MM.1S (cell line): ENCODE measurements at regions not wholly inside any gene's neighbourhood (a gene's known extent, or its start where the extent isn't known, plus 50 kb on each side); places are given as distances from the start of the nearest gene placed in this dataset.

Source experiments
- DNase-seq: peaks from one replicate; pipeline ENCODE4 v3.0.0-alpha.2; 2015
- H2AFZ ChIP-seq: fragments of 300-600 bp; sonication (generic); 2 replicates; pipeline ENCODE4 v1.6.0; 2016; ENCODE audit warnings: antibody characterized with exemption, low read length
- H3F3A ChIP-seq: fragments of 300-600 bp; sonication (generic); 2 replicates; pipeline ENCODE4 v1.6.1; 2016; ENCODE audit warnings: mild to moderate bottlenecking, antibody characterized with exemption, low read length, moderate library complexity, mixed read lengths; ENCODE audit not compliant: insufficient read depth
- H3K27ac ChIP-seq: fragments of 300-600 bp; sonication (generic); 2 replicates; pipeline ENCODE4 v1.5.1; 2016; ENCODE audit warnings: mild to moderate bottlenecking, low read length
- H3K27me3 ChIP-seq: fragments of 300-600 bp; sonication (generic); replicated peaks from 2 replicates; pipeline ENCODE4 v1.6.0; 2016; ENCODE audit warnings: low read length; ENCODE audit not compliant: insufficient read depth
- H3K36me3 ChIP-seq: fragments of 300-600 bp; sonication (generic); replicated peaks from 2 replicates; pipeline ENCODE4 v1.6.1; 2016; ENCODE audit warnings: mild to moderate bottlenecking, low read length, mixed read lengths; ENCODE audit not compliant: insufficient read depth
- H3K4me1 ChIP-seq: fragments of 300-600 bp; sonication (generic); 2 replicates; pipeline ENCODE4 v1.6.1; 2016; ENCODE audit warnings: low read length, mixed read lengths
- H3K4me2 ChIP-seq: fragments of 300-600 bp; sonication (generic); 2 replicates; pipeline ENCODE4 v1.6.0; 2016; ENCODE audit warnings: low read depth, low read length
- H3K4me3 ChIP-seq: fragments of 300-600 bp; sonication (generic); 2 replicates; pipeline ENCODE4 v1.5.1; 2016; ENCODE audit warnings: low read length, mixed read lengths
- H3K79me2 ChIP-seq: fragments of 300-600 bp; sonication (generic); 2 replicates; pipeline ENCODE4 v1.6.1; 2016; ENCODE audit warnings: mixed run types, low read length, mixed read lengths
- H3K9ac ChIP-seq: fragments of 300-600 bp; sonication (generic); 2 replicates; pipeline ENCODE4 v1.6.1; 2016; ENCODE audit warnings: low read length, mixed read lengths
- H3K9me2 ChIP-seq: fragments of 300-600 bp; sonication (generic); replicated peaks from 2 replicates; pipeline ENCODE4 v1.6.1; 2016; ENCODE audit warnings: mild to moderate bottlenecking, low read length, mixed read lengths; ENCODE audit not compliant: insufficient read depth
- H3K9me3 ChIP-seq: fragments of 300-600 bp; sonication (generic); replicated peaks from 2 replicates; pipeline ENCODE4 v1.6.1; 2016; ENCODE audit warnings: mild to moderate bottlenecking, low read length, mixed read lengths; ENCODE audit not compliant: insufficient read depth
- H4K20me1 ChIP-seq: fragments of 300-600 bp; sonication (generic); 2 replicates; pipeline ENCODE4 v1.6.1; 2016; ENCODE audit warnings: mild to moderate bottlenecking, low read length, moderate library complexity, mixed read lengths; ENCODE audit not compliant: insufficient read depth
- EZH2 ChIP-seq: fragments of 300-600 bp; sonication (generic); optimal IDR thresholded peaks from 2 replicates; pipeline ENCODE3; 2017; ENCODE audit warnings: low read depth, mild to moderate bottlenecking, antibody characterized with exemption, low read length, mixed read lengths
- EZH2phosphoT487 ChIP-seq: fragments of 300-600 bp; sonication (generic); IDR thresholded peaks from 2 replicates; pipeline ENCODE4 v1.6.1; 2018; ENCODE audit warnings: antibody characterized with exemption, low read length
- TF ChIP-seq, protein P1 (sequence below): fragments of 300-600 bp; sonication (generic); IDR thresholded peaks from 2 replicates; pipeline ENCODE4 v1.5.1; 2016; ENCODE audit warnings: antibody characterized with exemption, low read length, mixed read lengths

DNA sequence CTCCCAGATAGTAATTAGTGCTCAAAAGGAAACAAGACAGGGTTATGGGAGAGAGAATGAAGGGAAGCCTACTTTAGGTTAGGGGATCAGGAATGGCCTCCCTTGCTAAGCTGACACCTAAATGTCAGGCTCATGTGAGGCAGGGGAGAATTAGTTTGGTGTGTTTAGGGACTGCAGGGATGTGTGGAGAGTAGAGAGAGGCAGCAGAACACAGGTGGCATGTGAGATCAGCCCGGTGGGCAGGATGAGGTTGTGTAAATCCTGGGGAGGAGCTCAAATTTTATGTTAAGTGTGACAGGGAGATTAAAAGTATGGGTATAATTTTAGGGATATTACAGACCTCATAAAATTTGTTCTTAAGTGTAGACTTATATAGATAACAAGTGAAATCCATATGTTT, 56.2 kb upstream of the ZNF438 start:
- H3F3A ChIP-seq, result peaks cover 4% of the 10 kb centered on the region; the same call in 1 of the 2 replicates
- H3K9ac ChIP-seq, result no peak overlapping the region
- no peaks in the 10 kb centered on the region for H3K9me2 ChIP-seq
- no peaks in the 10 kb centered on the region for H3K9me3 ChIP-seq
- no peak overlapping the region for H3K27ac ChIP-seq
- no peak for DNase-seq
- TF ChIP-seq, protein P1, sequence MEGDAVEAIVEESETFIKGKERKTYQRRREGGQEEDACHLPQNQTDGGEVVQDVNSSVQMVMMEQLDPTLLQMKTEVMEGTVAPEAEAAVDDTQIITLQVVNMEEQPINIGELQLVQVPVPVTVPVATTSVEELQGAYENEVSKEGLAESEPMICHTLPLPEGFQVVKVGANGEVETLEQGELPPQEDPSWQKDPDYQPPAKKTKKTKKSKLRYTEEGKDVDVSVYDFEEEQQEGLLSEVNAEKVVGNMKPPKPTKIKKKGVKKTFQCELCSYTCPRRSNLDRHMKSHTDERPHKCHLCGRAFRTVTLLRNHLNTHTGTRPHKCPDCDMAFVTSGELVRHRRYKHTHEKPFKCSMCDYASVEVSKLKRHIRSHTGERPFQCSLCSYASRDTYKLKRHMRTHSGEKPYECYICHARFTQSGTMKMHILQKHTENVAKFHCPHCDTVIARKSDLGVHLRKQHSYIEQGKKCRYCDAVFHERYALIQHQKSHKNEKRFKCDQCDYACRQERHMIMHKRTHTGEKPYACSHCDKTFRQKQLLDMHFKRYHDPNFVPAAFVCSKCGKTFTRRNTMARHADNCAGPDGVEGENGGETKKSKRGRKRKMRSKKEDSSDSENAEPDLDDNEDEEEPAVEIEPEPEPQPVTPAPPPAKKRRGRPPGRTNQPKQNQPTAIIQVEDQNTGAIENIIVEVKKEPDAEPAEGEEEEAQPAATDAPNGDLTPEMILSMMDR, result no peak
- TF ChIP-seq EZH2 (no peak), EZH2phosphoT487 (no peak)
- peaks cover 9% of the 10 kb centered on the region; the same call in 1 of the 2 replicates for H3K4me1 ChIP-seq
- no peaks in the 10 kb centered on the region for H4K20me1 ChIP-seq
- no peak overlapping the region for H3K4me3 ChIP-seq
- no peak overlapping the region for H3K4me2 ChIP-seq
- H3K27me3 ChIP-seq, result no peaks in the 10 kb centered on the region
- no peaks in the 10 kb centered on the region for H3K79me2 ChIP-seq
- no peaks in the 10 kb centered on the region for H3K36me3 ChIP-seq
- H2AFZ ChIP-seq, result no peak overlapping the region

DNA sequence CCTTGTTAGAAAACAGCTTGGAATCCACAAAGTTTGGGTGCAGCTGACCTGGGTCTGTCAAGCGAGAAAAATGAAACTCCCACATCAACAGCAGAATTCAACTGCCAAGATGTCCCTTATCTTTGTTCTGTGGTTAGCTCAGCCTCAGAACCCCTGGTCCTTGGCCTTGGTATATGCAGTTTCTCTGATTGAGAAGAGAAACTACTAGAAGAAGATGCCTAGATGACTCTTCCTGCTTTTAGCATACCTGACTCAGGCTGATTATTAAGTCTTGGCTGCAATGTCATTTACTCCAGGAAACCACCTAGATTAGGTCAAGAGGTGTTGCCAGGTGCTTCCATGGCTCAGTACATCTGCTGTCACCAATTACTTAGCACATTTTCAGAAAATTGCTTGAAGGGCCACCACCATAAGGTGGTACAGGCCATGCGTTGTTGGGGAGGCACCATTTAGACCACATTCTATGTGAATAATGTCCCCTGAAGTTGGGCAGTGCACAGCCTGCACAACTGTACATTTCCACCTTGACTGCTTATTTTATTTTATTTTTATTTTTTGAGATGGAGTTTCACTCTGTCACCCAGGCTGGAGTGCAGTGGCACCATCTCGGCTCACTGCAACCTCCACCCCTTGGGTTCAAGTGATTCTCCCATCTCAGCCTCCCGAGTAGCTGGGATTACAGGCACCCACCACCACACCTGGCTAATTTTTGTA, 59.4 kb upstream of the ZNF438 start:
- peaks cover 4% of the 10 kb centered on the region; the same call in 1 of the 2 replicates for H3F3A ChIP-seq
- no peaks in the 10 kb centered on the region for H3K36me3 ChIP-seq
- no peaks in the 10 kb centered on the region for H3K27me3 ChIP-seq
- H3K4me3 ChIP-seq, result no peak overlapping the region
- no peaks in the 10 kb centered on the region for H4K20me1 ChIP-seq
- 0 out of 2 replicates have a peak overlapping the region, but pooled peaks have one; percentile 39 for H2AFZ ChIP-seq
- H3K9me2 ChIP-seq, result no peaks in the 10 kb centered on the region
- peak overlapping the region; percentile 34; the same call in 1 of the 2 replicates for H3K27ac ChIP-seq
- H3K9me3 ChIP-seq, result no peaks in the 10 kb centered on the region
- peak; percentile 84 for DNase-seq
- H3K79me2 ChIP-seq, result no peaks in the 10 kb centered on the region
- H3K4me2 ChIP-seq, result no peak overlapping the region
- peaks cover 9% of the 10 kb centered on the region; the same call in 1 of the 2 replicates for H3K4me1 ChIP-seq
- TF ChIP-seq EZH2 (no peak), EZH2phosphoT487 (no peak)
- TF ChIP-seq, protein P1, result no peak
- H3K9ac ChIP-seq, result no peak overlapping the region

DNA sequence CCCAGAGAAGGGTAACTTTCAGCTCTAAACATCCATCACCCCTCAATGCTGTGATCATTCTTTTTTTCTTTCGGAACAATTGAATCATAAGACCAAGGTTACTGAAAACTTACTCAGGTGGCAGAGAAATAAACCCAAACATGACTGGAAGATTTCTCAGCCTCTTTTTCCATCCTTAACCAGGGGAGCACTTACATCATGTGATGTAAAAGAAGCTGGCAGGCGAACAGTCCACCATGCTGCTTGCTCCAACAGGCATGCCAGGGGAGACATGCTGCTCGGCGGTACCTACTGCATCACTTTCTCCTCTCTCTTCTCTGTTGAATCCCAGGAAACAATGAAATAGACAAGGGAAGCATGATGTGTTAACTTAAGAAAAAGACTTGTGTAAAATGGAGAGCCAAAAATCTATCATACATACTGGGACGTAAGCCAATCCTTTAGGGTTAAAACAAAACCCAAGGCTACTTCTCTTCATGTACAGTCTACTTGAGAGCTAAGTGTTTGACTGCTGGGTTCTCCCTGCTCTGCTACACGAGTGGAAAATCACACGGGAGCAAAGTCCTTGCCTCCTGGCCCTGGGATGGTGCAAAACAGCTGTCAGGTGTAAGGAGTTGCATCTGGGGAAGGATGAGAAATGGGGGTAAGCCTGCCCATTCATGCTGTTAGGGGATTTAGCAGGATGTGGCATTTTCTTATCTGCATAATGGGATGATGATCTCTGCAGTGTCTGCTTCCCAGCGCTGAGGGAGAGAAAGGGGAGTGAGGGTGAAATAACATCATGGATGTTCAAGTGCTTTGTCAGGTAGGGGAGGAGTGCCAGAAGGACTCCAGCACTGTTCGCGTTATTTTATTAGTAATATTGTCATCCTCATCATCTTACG, 64.3 kb upstream of the ZNF438 start:
- H3K9ac ChIP-seq, result no peak overlapping the region
- H3K27ac ChIP-seq, result no peak overlapping the region
- no peaks in the 10 kb centered on the region for H3K27me3 ChIP-seq
- DNase-seq, result no peak
- no peaks in the 10 kb centered on the region for H3F3A ChIP-seq
- H3K4me3 ChIP-seq, result no peak overlapping the region
- no peaks in the 10 kb centered on the region for H3K79me2 ChIP-seq
- no peaks in the 10 kb centered on the region for H3K9me3 ChIP-seq
- no peaks in the 10 kb centered on the region for H3K9me2 ChIP-seq
- no peaks in the 10 kb centered on the region for H3K36me3 ChIP-seq
- H3K4me1 ChIP-seq, result no peaks in the 10 kb centered on the region
- H4K20me1 ChIP-seq, result no peaks in the 10 kb centered on the region
- no peak overlapping the region for H2AFZ ChIP-seq
- no peak overlapping the region for H3K4me2 ChIP-seq
- no peak for TF ChIP-seq EZH2phosphoT487
- TF ChIP-seq, protein P1, result no peak
- no peak for TF ChIP-seq EZH2
